HEK293 (cell line): ENCODE measurements at regions not wholly inside any gene's neighbourhood (a gene's known extent, or its start where the extent isn't known, plus 50 kb on each side); places are given as distances from the start of the nearest gene placed in this dataset.

Experiments
- CTCF ChIA-PET: fragments of 350-600 bp; formaldehyde crosslinking; extraction: SDS; loops from one replicate; lab custom pipeline; 2021; ENCODE audit warnings: antibody characterized with exemption; lab: Yijun Ruan, JAX
- POLR2A ChIA-PET: fragments of 300-600 bp; formaldehyde crosslinking; extraction: SDS; loops from one replicate; lab custom pipeline; 2020; ENCODE audit warnings: antibody characterized with exemption, inconsistent platforms; lab: Yijun Ruan, JAX
- H3K27ac ChIP-seq: fragments of 200-500 bp; sonication (Bioruptor generic); 2 replicates; pipeline ENCODE4 v1.5.1; 2014; ENCODE audit warnings: low read depth, low read length, control low read depth, inconsistent platforms; ENCODE audit errors: extremely low read depth
- H3K36me3 ChIP-seq, 2 experiments: fragments of 200-500 bp in 1 of 2; sonication (Bioruptor generic) in 1 of 2; 1 replicate in 1 of 2; 2 replicates in 1 of 2; pipeline ENCODE4 v1.5.1; 2014 to 2017; ENCODE audit warnings: inconsistent platforms in 2 of 2, low read length in 2 of 2; ENCODE audit not compliant: control insufficient read depth in 2 of 2, insufficient read depth in 1 of 2
- H3K4me1 ChIP-seq: fragments of 200-500 bp; sonication (Bioruptor generic); 2 replicates; pipeline ENCODE4 v1.5.1; 2014; ENCODE audit warnings: mild to moderate bottlenecking, low read length, inconsistent platforms; ENCODE audit not compliant: control insufficient read depth, insufficient read depth
- H3K4me3 ChIP-seq: 2 replicates; pipeline ENCODE4 v1.5.1; 2011; ENCODE audit warnings: low read depth, mild to moderate bottlenecking, control low read depth, low read length, moderate library complexity
- H3K9me3 ChIP-seq: fragments of 200-500 bp; sonication (Bioruptor generic); 2 replicates; pipeline ENCODE4 v1.5.1; 2014; ENCODE audit warnings: low read depth, low read length, inconsistent platforms; ENCODE audit not compliant: control insufficient read depth, insufficient read depth
- CTCF ChIP-seq: fragments of 450-650 bp; formaldehyde crosslinking; IDR thresholded peaks from 2 replicates; pipeline ENCODE4 v1.5.1; 2016; ENCODE audit warnings: missing biosample characterization, missing genetic modification characterization
- GLIS2 ChIP-seq: fragments of 450-650 bp; formaldehyde crosslinking; IDR thresholded peaks from 2 replicates; pipeline ENCODE4 v1.5.1; 2016; ENCODE audit warnings: missing biosample characterization, missing genetic modification characterization
- HIC1 ChIP-seq: fragments of 450-650 bp; formaldehyde crosslinking; IDR thresholded peaks from 2 replicates; pipeline ENCODE4 v1.5.1; 2016; ENCODE audit warnings: missing biosample characterization, missing genetic modification characterization
- PATZ1 ChIP-seq: fragments of 450-650 bp; formaldehyde crosslinking; IDR thresholded peaks from 2 replicates; pipeline ENCODE4 v1.5.1; 2016; ENCODE audit warnings: missing biosample characterization, missing genetic modification characterization
- RBAK ChIP-seq: fragments of 450-650 bp; formaldehyde crosslinking; IDR thresholded peaks from 2 replicates; pipeline ENCODE4 v1.5.1; 2016; ENCODE audit warnings: missing biosample characterization, missing genetic modification characterization
- SCRT2 ChIP-seq: fragments of 450-650 bp; formaldehyde crosslinking; IDR thresholded peaks from 2 replicates; pipeline ENCODE4 v1.5.1; 2016; ENCODE audit warnings: missing biosample characterization, missing genetic modification characterization
- SP2 ChIP-seq: fragments of 450-650 bp; formaldehyde crosslinking; IDR thresholded peaks from 2 replicates; pipeline ENCODE4 v1.5.1; 2016; ENCODE audit warnings: missing biosample characterization, missing genetic modification characterization
- ZBTB11 ChIP-seq: fragments of 450-650 bp; formaldehyde crosslinking; conservative IDR thresholded peaks from 2 replicates; pipeline ENCODE4 v1.5.1; 2016; ENCODE audit warnings: low read depth, missing biosample characterization, missing genetic modification characterization
- ZBTB6 ChIP-seq: fragments of 450-650 bp; formaldehyde crosslinking; IDR thresholded peaks from 2 replicates; pipeline ENCODE4 v1.5.1; 2017; ENCODE audit warnings: missing biosample characterization, missing genetic modification characterization
- ZNF416 ChIP-seq: fragments of 450-650 bp; formaldehyde crosslinking; IDR thresholded peaks from 2 replicates; pipeline ENCODE4 v1.5.1; 2016; ENCODE audit warnings: missing biosample characterization, missing genetic modification characterization
- ZNF48 ChIP-seq: fragments of 450-650 bp; formaldehyde crosslinking; IDR thresholded peaks from 2 replicates; pipeline ENCODE4 v1.5.1; 2016; ENCODE audit warnings: missing biosample characterization, missing genetic modification characterization
- ZNF626 ChIP-seq: fragments of 450-650 bp; sonication (Bioruptor Pico); formaldehyde crosslinking; IDR thresholded peaks from 2 replicates; pipeline ENCODE4 v1.5.1; 2018; ENCODE audit warnings: missing biosample characterization, missing genetic modification characterization, inconsistent platforms
- ZNF701 ChIP-seq: fragments of 450-650 bp; formaldehyde crosslinking; IDR thresholded peaks from 2 replicates; pipeline ENCODE4 v1.5.1; 2016; ENCODE audit warnings: missing biosample characterization, missing genetic modification characterization
- ZNF777 ChIP-seq: fragments of 450-650 bp; formaldehyde crosslinking; IDR thresholded peaks from 2 replicates; pipeline ENCODE4 v1.5.1; 2017; ENCODE audit warnings: missing biosample characterization, missing genetic modification characterization, borderline replicate concordance

GRCh38 chr20:51938559-51939258, 136.4 kb upstream of the SALL4 start (continued):
- no peak for TF ChIP-seq ZBTB6 (tag by site-specific recombination)
- TF ChIP-seq ZNF701 (tag by site-specific recombination) = no peak
- no peak for TF ChIP-seq ZNF626 (tag by site-specific recombination)
- TF ChIP-seq CTCF (tag by site-specific recombination) = no peak

- TF ChIP-seq RBAK (tag by site-specific recombination) (no peak), PATZ1 (tag by site-specific recombination) (no peak)
- no peaks in the 10 kb centered on the region for H3K9me3 ChIP-seq
- no peaks in the 10 kb centered on the region for H3K36me3 ChIP-seq
- no peak overlapping the region for H3K27ac ChIP-seq
- H3K4me1 ChIP-seq = peaks cover 14% of the 10 kb centered on the region; the same call in 1 of the 2 replicates
- ChIA-PET CTCF (no interaction called here), POLR2A (no interaction called here)
- H3K4me3 ChIP-seq = no peak overlapping the region
Measured at GRCh38 chr20:51937779-51938178, 135.5 kb upstream of the SALL4 start.

GRCh38 chr20:51936377-51936776, 134.1 kb upstream of the SALL4 start:
- Histone ChIP-seq H3K9me3 (no peaks in the 10 kb centered on the region), H3K36me3 (no peaks in the 10 kb centered on the region), H3K27ac (no peak overlapping the region), H3K4me3 (no peak overlapping the region), H3K4me1 (peaks cover 19% of the 10 kb centered on the region)
- no peak for TF ChIP-seq SP2 (tag by site-specific recombination)
- peak; percentile 51 for TF ChIP-seq SCRT2
- CTCF ChIA-PET = no interaction called here
- POLR2A ChIA-PET = interaction anchor here (0.7 kb wide), 1 partner anchor 18 kb away, joined by 3 read pairs; no protein-coding TSS in a partner anchor

GRCh38 chr20:51935003-51935358, 132.7 kb upstream of the SALL4 start:
- POLR2A ChIA-PET = interaction anchor here (1.1 kb wide), 1 partner anchor 17 kb away, joined by 6 read pairs; no protein-coding TSS in a partner anchor
- TF ChIP-seq ZNF777 (no peak), HIC1 (tag by site-specific recombination) (peak; percentile 52), GLIS2 (peak; percentile 40; the same call in 1 of the 2 replicates), ZNF48 (tag by site-specific recombination) (no peak), ZBTB11 (peak; percentile 54; the same call in 1 of the 2 replicates), ZNF416 (tag by site-specific recombination) (no peak)

More at GRCh38 chr20:51935003-51935358, 132.7 kb upstream of the SALL4 start:
- Histone ChIP-seq H3K36me3 (no peaks in the 10 kb centered on the region), H3K4me3 (no peak overlapping the region), H3K27ac (peak overlapping the region; percentile 71), H3K9me3 (no peaks in the 10 kb centered on the region), H3K4me1 (peaks cover 29% of the 10 kb centered on the region)
- CTCF ChIA-PET = interaction anchor here (0.6 to 1.0 kb wide), 2 partner anchors 11 to 184 kb away, joined by 3 to 6 read pairs; no protein-coding TSS in a partner anchor
